ENCODE measurements at regions not wholly inside any gene's neighbourhood (a gene's known extent, or its start where the extent isn't known, plus 50 kb on each side); places are given as distances from the start of the nearest gene placed in this dataset.

DNA sequence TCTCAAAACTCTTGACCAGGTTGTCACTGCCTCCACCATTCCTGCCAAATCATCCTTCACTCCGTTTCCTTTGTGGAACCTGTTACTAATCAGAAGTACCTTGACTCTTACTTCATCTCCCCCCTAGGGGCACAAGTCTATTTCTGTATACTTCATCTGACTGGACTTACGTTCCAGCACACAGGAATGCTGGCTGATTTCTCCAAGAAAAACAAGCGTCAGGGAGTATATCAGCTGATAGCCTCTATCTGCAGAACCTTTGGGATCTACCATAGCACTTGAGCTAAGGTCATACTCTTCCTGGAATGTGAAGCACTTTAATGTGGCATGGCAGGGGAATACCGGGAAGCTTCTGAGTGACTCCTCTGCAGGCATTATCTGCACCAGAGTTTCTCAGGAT lies 178.1 kb upstream of the MOCS1 start (continued):
- TF ChIP-seq, protein P1, sequence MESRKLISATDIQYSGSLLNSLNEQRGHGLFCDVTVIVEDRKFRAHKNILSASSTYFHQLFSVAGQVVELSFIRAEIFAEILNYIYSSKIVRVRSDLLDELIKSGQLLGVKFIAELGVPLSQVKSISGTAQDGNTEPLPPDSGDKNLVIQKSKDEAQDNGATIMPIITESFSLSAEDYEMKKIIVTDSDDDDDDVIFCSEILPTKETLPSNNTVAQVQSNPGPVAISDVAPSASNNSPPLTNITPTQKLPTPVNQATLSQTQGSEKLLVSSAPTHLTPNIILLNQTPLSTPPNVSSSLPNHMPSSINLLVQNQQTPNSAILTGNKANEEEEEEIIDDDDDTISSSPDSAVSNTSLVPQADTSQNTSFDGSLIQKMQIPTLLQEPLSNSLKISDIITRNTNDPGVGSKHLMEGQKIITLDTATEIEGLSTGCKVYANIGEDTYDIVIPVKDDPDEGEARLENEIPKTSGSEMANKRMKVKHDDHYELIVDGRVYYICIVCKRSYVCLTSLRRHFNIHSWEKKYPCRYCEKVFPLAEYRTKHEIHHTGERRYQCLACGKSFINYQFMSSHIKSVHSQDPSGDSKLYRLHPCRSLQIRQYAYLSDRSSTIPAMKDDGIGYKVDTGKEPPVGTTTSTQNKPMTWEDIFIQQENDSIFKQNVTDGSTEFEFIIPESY (IDR thresholded peaks at IDR 0.05): no peak

DNA sequence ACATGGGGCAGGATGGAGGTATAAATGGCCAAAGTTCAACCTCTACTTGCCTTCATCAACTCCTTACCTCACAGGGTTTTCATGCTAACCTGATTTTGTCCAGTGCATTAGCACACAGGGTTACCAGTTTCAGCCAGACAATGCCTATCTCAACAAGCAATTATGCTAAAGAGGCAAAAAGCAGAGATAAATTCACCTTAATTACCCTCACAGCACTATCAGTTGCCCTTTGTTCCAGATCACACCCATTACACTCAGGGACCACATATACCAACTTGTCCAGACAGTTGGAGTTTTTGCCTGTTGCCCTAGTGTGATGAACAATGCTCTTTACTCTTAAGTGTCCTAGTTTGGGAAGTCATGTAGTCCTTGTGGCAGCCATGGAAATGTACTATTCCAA lies 174.5 kb upstream of the MOCS1 start:
- H3K27ac ChIP-seq (ENCODE audit: low read depth in 1 of 2, low read length in 2 of 2): no peak overlapping the region
- peaks cover 0 to 3% (median 0%) of the 10 kb centered on the region in 4 donors for H3K27me3 ChIP-seq (ENCODE audit: control insufficient read depth in 4 of 4, insufficient read depth in 4 of 4, low read length in 3 of 4)
- no peaks in the 10 kb centered on the region for H3K36me3 ChIP-seq (ENCODE audit: control insufficient read depth in 4 of 4, insufficient read depth in 3 of 4, low read depth in 1 of 4, low read length in 3 of 4)
- no peak overlapping the region for H3K9ac ChIP-seq (ENCODE audit: low read depth in 1 of 2, low read length in 2 of 2)
- no peak for DNase-seq (ENCODE audit: low spot score)
- no peaks in the 10 kb centered on the region for H3K4me1 ChIP-seq (ENCODE audit: control insufficient read depth in 4 of 4, insufficient read depth in 4 of 4, low read length in 3 of 4)
- H3K4me3 ChIP-seq (ENCODE audit: low read depth in 1 of 3, low read length in 3 of 3): no peak overlapping the region
- peaks cover 0 to 4% (median 0%) of the 10 kb centered on the region in 4 donors for H3K9me3 ChIP-seq (ENCODE audit: control insufficient read depth in 4 of 4, low read length in 3 of 4)
- TF ChIP-seq RAD21 (IDR thresholded peaks at IDR 0.05) (no peak), FOXA2 (IDR thresholded peaks at IDR 0.05) (no peak)
- TF ChIP-seq, protein P2, sequence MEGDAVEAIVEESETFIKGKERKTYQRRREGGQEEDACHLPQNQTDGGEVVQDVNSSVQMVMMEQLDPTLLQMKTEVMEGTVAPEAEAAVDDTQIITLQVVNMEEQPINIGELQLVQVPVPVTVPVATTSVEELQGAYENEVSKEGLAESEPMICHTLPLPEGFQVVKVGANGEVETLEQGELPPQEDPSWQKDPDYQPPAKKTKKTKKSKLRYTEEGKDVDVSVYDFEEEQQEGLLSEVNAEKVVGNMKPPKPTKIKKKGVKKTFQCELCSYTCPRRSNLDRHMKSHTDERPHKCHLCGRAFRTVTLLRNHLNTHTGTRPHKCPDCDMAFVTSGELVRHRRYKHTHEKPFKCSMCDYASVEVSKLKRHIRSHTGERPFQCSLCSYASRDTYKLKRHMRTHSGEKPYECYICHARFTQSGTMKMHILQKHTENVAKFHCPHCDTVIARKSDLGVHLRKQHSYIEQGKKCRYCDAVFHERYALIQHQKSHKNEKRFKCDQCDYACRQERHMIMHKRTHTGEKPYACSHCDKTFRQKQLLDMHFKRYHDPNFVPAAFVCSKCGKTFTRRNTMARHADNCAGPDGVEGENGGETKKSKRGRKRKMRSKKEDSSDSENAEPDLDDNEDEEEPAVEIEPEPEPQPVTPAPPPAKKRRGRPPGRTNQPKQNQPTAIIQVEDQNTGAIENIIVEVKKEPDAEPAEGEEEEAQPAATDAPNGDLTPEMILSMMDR (IDR thresholded peaks at IDR 0.05; ENCODE audit: low read depth, low read length, missing input control): no peak

DNA sequence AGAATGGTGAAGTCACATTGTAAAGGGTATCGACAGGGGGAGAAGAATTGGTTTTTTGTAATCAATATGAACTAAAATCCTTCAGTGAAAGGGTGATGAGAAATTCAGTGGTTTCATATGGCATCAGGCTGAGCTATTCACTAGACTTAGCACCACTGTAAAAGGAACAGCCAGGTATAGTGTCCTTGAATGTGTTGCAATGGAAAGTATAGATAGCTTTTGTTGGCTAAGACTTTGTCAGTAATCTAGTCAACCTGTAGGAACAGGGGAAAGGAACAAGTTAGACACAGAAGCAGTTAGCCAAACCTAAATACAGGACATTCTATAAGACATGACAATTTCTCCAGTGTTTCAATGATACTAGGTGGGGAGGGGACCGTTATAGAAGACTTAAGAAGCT lies 172.6 kb upstream of the MOCS1 start:
- WGBS: 87% methylated on average over 2 of the region's 2 CpGs
- Histone ChIP-seq H3K4me3 (ENCODE audit: low read depth in 1 of 3, low read length in 3 of 3) (no peak overlapping the region), H3K9ac (ENCODE audit: low read depth in 1 of 2, low read length in 2 of 2) (no peak overlapping the region)

DNA sequence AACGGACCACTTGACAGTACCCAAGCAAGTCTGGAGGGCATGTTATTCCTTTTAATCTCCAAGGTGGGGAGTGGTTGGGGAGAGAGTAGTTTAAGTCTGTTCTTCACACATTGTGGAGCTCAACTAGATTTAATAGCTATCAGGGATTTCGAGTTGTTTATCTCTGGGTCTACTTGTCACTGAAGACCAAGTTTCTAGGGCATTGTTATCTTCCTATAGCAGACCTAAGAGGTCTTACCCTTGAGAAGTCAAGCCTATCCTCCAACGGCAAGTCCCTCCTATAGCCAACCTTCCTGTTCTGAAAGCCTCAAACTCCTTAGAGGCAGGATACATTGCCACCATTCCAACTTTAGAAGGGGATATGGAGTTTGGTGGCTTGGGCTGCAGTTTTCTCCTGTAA lies 164.5 kb upstream of the MOCS1 start:
- peaks cover 0 to 3% (median under 1%) of the 10 kb centered on the region in 4 donors for H3K9me3 ChIP-seq (ENCODE audit: control insufficient read depth in 4 of 4, low read length in 3 of 4)
- no peaks in the 10 kb centered on the region for H3K4me1 ChIP-seq (ENCODE audit: control insufficient read depth in 4 of 4, insufficient read depth in 4 of 4, low read length in 3 of 4)
- H3K9ac ChIP-seq (ENCODE audit: low read depth in 1 of 2, low read length in 2 of 2): no peak overlapping the region
- H3K4me3 ChIP-seq (ENCODE audit: low read depth in 1 of 3, low read length in 3 of 3): no peak overlapping the region
- whole genome bisulfite sequencing: 84% methylated on average over 3 of the region's 3 CpGs
- H3K27ac ChIP-seq (ENCODE audit: low read depth in 1 of 2, low read length in 2 of 2): no peak overlapping the region
- DNase-seq (ENCODE audit: low spot score): no peak
- H3K36me3 ChIP-seq (ENCODE audit: control insufficient read depth in 4 of 4, insufficient read depth in 3 of 4, low read depth in 1 of 4, low read length in 3 of 4): no peaks in the 10 kb centered on the region
- H3K27me3 ChIP-seq (ENCODE audit: control insufficient read depth in 4 of 4, insufficient read depth in 4 of 4, low read length in 3 of 4): no peaks in the 10 kb centered on the region
- TF ChIP-seq NR2F2 (IDR thresholded peaks at IDR 0.05): no peak
- TF ChIP-seq EGR1 (IDR thresholded peaks at IDR 0.05; ENCODE audit: low read depth in 2 of 2): no peak
- TF ChIP-seq YY1 (IDR thresholded peaks at IDR 0.05): no peak
- no peak for TF ChIP-seq SP1 (IDR thresholded peaks at IDR 0.05)
- TF ChIP-seq, protein P2 (IDR thresholded peaks at IDR 0.05; ENCODE audit: low read depth, low read length, missing input control): no peak
- no peak for TF ChIP-seq FOXA2 (IDR thresholded peaks at IDR 0.05)
- no peak for TF ChIP-seq HNF4G (IDR thresholded peaks at IDR 0.05)
- TF ChIP-seq GABPA (IDR thresholded peaks at IDR 0.05 in 1 of 2, conservative IDR thresholded peaks at IDR 0.05 in 1 of 2): no peak
- TF ChIP-seq FOXA1 (IDR thresholded peaks at IDR 0.05): no peak
- TF ChIP-seq HNF4A (conservative IDR thresholded peaks at IDR 0.05): no peak
- TF ChIP-seq TAF1 (conservative IDR thresholded peaks at IDR 0.05): no peak
- TF ChIP-seq, protein P1 (IDR thresholded peaks at IDR 0.05): no peak
- TF ChIP-seq, protein P3, sequence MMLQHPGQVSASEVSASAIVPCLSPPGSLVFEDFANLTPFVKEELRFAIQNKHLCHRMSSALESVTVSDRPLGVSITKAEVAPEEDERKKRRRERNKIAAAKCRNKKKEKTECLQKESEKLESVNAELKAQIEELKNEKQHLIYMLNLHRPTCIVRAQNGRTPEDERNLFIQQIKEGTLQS (IDR thresholded peaks at IDR 0.05): no peak
- TF ChIP-seq RAD21 (IDR thresholded peaks at IDR 0.05): no peak

More for the DNA sequence above, 172.6 kb upstream of the MOCS1 start:
- no peak for DNase-seq (ENCODE audit: low spot score)
- H3K27ac ChIP-seq (ENCODE audit: low read depth in 1 of 2, low read length in 2 of 2): no peak overlapping the region
- TF ChIP-seq, protein P3 (IDR thresholded peaks at IDR 0.05): no peak
- TF ChIP-seq YY1 (IDR thresholded peaks at IDR 0.05) (no peak), TAF1 (conservative IDR thresholded peaks at IDR 0.05) (no peak), EGR1 (IDR thresholded peaks at IDR 0.05; ENCODE audit: low read depth in 2 of 2) (no peak), SP1 (IDR thresholded peaks at IDR 0.05) (no peak), JUND (IDR thresholded peaks at IDR 0.05) (no peak)
- TF ChIP-seq, protein P4, sequence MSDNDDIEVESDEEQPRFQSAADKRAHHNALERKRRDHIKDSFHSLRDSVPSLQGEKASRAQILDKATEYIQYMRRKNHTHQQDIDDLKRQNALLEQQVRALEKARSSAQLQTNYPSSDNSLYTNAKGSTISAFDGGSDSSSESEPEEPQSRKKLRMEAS (IDR thresholded peaks at IDR 0.05): no peak
- peaks cover 0 to 4% (median under 1%) of the 10 kb centered on the region in 4 donors for H3K9me3 ChIP-seq (ENCODE audit: control insufficient read depth in 4 of 4, low read length in 3 of 4)
- H3K4me1 ChIP-seq (ENCODE audit: control insufficient read depth in 4 of 4, insufficient read depth in 4 of 4, low read length in 3 of 4): no peaks in the 10 kb centered on the region
- peaks cover 0 to 3% (median 0%) of the 10 kb centered on the region in 4 donors for H3K27me3 ChIP-seq (ENCODE audit: control insufficient read depth in 4 of 4, insufficient read depth in 4 of 4, low read length in 3 of 4)
- no peaks in the 10 kb centered on the region for H3K36me3 ChIP-seq (ENCODE audit: control insufficient read depth in 4 of 4, insufficient read depth in 3 of 4, low read depth in 1 of 4, low read length in 3 of 4)
